ENCODE measurements at regions not wholly inside any gene's neighbourhood (a gene's known extent, or its start where the extent isn't known, plus 50 kb on each side); places are given as distances from the start of the nearest gene placed in this dataset.
"Not testable (repeated sequence)": the region's sequence is repeated elsewhere in the genome, so short reads cannot be mapped to it uniquely, and the experiment has no call there.

- no peak for DNase-seq
Measured at GRCh38 chr10:44569193-44570091, 184.5 kb upstream of the CXCL12 start.

- no peak for DNase-seq
Measured at GRCh38 chr10:44571701-44572100, 186.8 kb upstream of the CXCL12 start.

- DNase-seq = no peak
Measured at GRCh38 chr10:44572146-44572545, 187.2 kb upstream of the CXCL12 start.

- no peak for DNase-seq
Measured at GRCh38 chr10:44573821-44574220, 188.9 kb upstream of the CXCL12 start.

GRCh38 chr10:44574596-44575480 lies 189.9 kb upstream of the CXCL12 start:
- no peak for DNase-seq

GRCh38 chr10:44575601-44576380 lies 190.9 kb upstream of the CXCL12 start:
- DNase-seq = no peak

- no peak for DNase-seq
Measured at GRCh38 chr10:44576702-44577191, 191.8 kb upstream of the CXCL12 start.

GRCh38 chr10:44577533-44577932 lies 192.6 kb upstream of the CXCL12 start:
- DNase-seq = no peak

GRCh38 chr10:44578271-44578670 lies 193.4 kb upstream of the CXCL12 start:
- no peak for DNase-seq

- DNase-seq = not testable (repeated sequence)
Measured at GRCh38 chr10:44578963-44579362, 194.1 kb upstream of the CXCL12 start.

GRCh38 chr10:44581996-44582395 lies 197.1 kb upstream of the CXCL12 start:
- DNase-seq = no peak

GRCh38 chr10:44587488-44588318 lies 202.8 kb upstream of the CXCL12 start:
- DNase-seq = no peak

GRCh38 chr10:44589181-44589943 lies 204.5 kb upstream of the CXCL12 start:
- no peak for DNase-seq

- DNase-seq = no peak
Measured at GRCh38 chr10:44589944-44590449, 205.1 kb upstream of the CXCL12 start.

GRCh38 chr10:44591911-44592310 lies 207.0 kb upstream of the CXCL12 start:
- DNase-seq = no peak

GRCh38 chr10:44593952-44594351 lies 209.1 kb upstream of the CXCL12 start:
- DNase-seq = no peak

- DNase-seq = no peak
Measured at GRCh38 chr10:44607116-44607515, 222.2 kb upstream of the CXCL12 start.

GRCh38 chr10:44618910-44619309 lies 234.0 kb upstream of the CXCL12 start:
- no peak for DNase-seq

- DNase-seq = no peak
Measured at GRCh38 chr10:44619521-44619920, 234.6 kb upstream of the CXCL12 start.

GRCh38 chr10:44619975-44620374 lies 235.1 kb upstream of the CXCL12 start:
- DNase-seq = no peak

Data from SIG-M5 (cell line).